ENCODE measurements at regions not wholly inside any gene's neighbourhood (a gene's known extent, or its start where the extent isn't known, plus 50 kb on each side); places are given as distances from the start of the nearest gene placed in this dataset.

DNA sequence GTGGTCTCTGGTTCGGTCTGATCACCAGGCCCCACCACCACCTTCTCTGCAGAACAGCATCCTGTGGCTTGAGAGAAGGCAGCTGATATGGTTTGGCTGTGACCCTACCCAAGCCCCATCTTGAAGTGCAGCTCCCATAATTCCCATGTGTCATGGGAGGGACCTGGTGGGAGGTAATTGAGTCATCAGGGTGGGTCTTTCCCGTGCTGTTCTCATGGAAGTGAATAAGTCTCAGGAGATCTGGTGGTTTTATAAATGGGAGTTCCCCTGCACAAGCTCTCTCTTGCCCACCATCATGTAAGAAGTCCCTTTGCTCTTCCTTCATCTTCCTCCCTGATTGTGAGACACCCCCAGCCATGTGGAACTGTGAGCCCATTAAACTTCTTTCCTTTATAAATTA, 352.3 kb upstream of the CDH5 start (continued):
- TF ChIP-seq, protein P1, sequence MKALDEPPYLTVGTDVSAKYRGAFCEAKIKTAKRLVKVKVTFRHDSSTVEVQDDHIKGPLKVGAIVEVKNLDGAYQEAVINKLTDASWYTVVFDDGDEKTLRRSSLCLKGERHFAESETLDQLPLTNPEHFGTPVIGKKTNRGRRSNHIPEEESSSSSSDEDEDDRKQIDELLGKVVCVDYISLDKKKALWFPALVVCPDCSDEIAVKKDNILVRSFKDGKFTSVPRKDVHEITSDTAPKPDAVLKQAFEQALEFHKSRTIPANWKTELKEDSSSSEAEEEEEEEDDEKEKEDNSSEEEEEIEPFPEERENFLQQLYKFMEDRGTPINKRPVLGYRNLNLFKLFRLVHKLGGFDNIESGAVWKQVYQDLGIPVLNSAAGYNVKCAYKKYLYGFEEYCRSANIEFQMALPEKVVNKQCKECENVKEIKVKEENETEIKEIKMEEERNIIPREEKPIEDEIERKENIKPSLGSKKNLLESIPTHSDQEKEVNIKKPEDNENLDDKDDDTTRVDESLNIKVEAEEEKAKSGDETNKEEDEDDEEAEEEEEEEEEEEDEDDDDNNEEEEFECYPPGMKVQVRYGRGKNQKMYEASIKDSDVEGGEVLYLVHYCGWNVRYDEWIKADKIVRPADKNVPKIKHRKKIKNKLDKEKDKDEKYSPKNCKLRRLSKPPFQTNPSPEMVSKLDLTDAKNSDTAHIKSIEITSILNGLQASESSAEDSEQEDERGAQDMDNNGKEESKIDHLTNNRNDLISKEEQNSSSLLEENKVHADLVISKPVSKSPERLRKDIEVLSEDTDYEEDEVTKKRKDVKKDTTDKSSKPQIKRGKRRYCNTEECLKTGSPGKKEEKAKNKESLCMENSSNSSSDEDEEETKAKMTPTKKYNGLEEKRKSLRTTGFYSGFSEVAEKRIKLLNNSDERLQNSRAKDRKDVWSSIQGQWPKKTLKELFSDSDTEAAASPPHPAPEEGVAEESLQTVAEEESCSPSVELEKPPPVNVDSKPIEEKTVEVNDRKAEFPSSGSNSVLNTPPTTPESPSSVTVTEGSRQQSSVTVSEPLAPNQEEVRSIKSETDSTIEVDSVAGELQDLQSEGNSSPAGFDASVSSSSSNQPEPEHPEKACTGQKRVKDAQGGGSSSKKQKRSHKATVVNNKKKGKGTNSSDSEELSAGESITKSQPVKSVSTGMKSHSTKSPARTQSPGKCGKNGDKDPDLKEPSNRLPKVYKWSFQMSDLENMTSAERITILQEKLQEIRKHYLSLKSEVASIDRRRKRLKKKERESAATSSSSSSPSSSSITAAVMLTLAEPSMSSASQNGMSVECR (CRISPR knock-in tag; IDR thresholded peaks at IDR 0.05; ENCODE audit: borderline replicate concordance) = no peak
- TF ChIP-seq, protein P2, sequence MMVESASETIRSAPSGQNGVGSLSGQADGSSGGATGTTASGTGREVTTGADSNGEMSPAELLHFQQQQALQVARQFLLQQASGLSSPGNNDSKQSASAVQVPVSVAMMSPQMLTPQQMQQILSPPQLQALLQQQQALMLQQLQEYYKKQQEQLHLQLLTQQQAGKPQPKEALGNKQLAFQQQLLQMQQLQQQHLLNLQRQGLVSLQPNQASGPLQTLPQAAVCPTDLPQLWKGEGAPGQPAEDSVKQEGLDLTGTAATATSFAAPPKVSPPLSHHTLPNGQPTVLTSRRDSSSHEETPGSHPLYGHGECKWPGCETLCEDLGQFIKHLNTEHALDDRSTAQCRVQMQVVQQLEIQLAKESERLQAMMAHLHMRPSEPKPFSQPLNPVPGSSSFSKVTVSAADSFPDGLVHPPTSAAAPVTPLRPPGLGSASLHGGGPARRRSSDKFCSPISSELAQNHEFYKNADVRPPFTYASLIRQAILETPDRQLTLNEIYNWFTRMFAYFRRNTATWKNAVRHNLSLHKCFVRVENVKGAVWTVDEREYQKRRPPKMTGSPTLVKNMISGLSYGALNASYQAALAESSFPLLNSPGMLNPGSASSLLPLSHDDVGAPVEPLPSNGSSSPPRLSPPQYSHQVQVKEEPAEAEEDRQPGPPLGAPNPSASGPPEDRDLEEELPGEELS (CRISPR knock-in tag; IDR thresholded peaks at IDR 0.05) = no peak
- TF ChIP-seq ZNF263 (CRISPR knock-in tag; IDR thresholded peaks at IDR 0.05; ENCODE audit: low read depth) = no peak
- TF ChIP-seq, protein P3, sequence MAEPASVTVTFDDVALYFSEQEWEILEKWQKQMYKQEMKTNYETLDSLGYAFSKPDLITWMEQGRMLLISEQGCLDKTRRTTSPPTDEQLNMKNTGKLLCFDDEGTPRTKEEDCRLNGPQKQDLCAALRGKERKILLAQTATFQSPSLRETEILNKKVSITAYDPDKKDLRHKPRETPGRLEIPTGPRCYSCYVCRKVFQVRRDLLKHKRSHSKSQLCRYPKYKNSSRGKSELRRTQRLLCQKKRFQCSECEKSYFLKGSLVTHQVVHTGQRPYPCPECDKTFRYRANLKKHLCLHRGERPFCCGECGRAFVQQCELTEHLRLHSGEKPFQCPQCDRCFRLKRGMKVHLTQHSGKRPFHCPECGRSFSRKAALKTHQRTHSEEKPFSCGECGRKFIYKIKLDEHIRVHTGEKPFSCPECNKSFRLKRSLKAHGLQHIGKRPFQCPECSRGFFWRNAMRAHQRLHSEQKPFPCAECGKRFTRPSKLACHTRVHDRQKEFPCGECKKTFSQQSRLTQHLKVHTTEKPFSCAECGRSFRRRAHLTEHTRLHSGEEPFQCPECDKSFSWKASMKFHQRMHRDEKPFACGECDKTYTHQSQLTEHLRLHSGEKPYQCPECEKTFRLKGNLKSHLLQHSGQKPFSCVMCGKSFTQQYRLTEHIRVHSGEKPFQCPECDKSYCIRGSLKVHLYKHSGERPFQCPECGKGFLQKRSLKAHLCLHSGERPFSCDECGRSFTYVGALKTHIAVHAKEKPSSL (CRISPR knock-in tag; conservative IDR thresholded peaks at IDR 0.05) = no peak
- TF ChIP-seq SOX15 (CRISPR knock-in tag; IDR thresholded peaks at IDR 0.05) = no peak
- TF ChIP-seq, protein P4, sequence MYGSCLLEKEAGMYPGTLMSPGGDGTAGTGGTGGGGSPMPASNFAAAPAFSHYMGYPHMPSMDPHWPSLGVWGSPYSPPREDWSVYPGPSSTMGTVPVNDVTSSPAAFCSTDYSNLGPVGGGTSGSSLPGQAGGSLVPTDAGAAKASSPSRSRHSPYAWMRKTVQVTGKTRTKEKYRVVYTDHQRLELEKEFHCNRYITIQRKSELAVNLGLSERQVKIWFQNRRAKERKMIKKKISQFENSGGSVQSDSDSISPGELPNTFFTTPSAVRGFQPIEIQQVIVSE (CRISPR knock-in tag; IDR thresholded peaks at IDR 0.05; ENCODE audit: borderline replicate concordance) = no peak

DNA sequence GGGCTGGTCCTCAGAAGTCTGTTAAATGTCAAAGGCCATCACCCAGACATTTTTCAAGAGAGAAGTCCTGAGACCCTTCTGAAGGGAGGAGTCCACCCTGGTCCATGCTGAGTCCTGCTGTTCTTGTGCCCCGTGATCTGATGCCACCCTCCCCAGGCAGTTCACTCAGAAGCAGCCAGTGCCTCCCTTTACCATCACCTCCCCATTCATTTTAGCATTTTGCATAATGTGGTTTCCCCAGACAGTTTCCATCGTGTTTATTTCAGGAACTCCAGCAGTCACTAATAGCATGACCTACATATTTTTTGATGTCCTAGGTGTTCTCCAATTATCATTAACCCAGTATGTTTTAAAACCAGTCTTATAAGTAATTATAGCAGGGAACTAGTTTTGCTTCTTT, 353.0 kb upstream of the CDH5 start:
- CTCF ChIA-PET = no interaction called here
- no peaks in the 10 kb centered on the region for H3K36me3 Mint-ChIP-seq
- H3K4me3 Mint-ChIP-seq = no peak overlapping the region
- ATAC-seq (no peak), DNase-seq (ENCODE audit: low spot score) (no peak)
- no peak for TF ChIP-seq TCF7 (CRISPR knock-in tag; IDR thresholded peaks at IDR 0.05; ENCODE audit: low read depth)
- TF ChIP-seq, protein P5, sequence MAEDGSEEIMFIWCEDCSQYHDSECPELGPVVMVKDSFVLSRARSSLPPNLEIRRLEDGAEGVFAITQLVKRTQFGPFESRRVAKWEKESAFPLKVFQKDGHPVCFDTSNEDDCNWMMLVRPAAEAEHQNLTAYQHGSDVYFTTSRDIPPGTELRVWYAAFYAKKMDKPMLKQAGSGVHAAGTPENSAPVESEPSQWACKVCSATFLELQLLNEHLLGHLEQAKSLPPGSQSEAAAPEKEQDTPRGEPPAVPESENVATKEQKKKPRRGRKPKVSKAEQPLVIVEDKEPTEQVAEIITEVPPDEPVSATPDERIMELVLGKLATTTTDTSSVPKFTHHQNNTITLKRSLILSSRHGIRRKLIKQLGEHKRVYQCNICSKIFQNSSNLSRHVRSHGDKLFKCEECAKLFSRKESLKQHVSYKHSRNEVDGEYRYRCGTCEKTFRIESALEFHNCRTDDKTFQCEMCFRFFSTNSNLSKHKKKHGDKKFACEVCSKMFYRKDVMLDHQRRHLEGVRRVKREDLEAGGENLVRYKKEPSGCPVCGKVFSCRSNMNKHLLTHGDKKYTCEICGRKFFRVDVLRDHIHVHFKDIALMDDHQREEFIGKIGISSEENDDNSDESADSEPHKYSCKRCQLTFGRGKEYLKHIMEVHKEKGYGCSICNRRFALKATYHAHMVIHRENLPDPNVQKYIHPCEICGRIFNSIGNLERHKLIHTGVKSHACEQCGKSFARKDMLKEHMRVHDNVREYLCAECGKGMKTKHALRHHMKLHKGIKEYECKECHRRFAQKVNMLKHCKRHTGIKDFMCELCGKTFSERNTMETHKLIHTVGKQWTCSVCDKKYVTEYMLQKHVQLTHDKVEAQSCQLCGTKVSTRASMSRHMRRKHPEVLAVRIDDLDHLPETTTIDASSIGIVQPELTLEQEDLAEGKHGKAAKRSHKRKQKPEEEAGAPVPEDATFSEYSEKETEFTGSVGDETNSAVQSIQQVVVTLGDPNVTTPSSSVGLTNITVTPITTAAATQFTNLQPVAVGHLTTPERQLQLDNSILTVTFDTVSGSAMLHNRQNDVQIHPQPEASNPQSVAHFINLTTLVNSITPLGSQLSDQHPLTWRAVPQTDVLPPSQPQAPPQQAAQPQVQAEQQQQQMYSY (CRISPR knock-in tag; IDR thresholded peaks at IDR 0.05) = no peak
- POLR2A ChIA-PET = no interaction called here
- no peak overlapping the region for H3K27ac Mint-ChIP-seq
- peaks cover 20% of the 10 kb centered on the region for H3K4me1 Mint-ChIP-seq
- H3K9me3 Mint-ChIP-seq = peaks cover 38% of the 10 kb centered on the region
- peaks cover 5% of the 10 kb centered on the region for H3K27me3 Mint-ChIP-seq (ENCODE audit: low read depth)

DNA sequence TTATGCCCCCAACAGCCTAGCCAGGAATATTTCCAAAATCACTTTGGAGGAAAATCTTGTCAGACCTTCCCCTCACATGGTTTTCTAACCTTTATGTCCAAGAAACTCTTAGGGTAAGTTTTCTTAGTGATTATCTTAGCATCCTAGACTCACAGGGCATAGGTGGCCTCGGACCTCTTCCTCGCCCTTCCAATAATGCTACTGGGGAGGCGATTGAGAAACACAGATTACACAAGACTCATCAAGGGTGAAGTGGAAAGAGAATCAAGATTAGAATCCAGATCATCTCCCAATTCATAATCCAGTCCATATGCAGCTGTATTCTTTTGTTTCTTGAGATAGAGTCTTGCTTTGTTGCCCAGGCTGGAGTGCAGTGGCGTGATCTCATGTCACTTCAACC, 358.4 kb upstream of the CDH5 start:
- Mint-ChIP-seq H3K4me1 (peaks cover 32% of the 10 kb centered on the region), H3K36me3 (no peaks in the 10 kb centered on the region), H3K27ac (no peak overlapping the region), H3K4me3 (no peak overlapping the region), H3K9me3 (peaks cover 18% of the 10 kb centered on the region), H3K27me3 (ENCODE audit: low read depth) (peaks cover 8% of the 10 kb centered on the region)
- DNase-seq (ENCODE audit: low spot score) (no peak), ATAC-seq (no peak)
- ChIA-PET POLR2A (no interaction called here), CTCF (interaction anchor here (0.7 to 1.7 kb wide), 2 partner anchors 18 to 263 kb away, joined by 3 to 6 read pairs; no protein-coding TSS in a partner anchor)
- TF ChIP-seq, protein P6, sequence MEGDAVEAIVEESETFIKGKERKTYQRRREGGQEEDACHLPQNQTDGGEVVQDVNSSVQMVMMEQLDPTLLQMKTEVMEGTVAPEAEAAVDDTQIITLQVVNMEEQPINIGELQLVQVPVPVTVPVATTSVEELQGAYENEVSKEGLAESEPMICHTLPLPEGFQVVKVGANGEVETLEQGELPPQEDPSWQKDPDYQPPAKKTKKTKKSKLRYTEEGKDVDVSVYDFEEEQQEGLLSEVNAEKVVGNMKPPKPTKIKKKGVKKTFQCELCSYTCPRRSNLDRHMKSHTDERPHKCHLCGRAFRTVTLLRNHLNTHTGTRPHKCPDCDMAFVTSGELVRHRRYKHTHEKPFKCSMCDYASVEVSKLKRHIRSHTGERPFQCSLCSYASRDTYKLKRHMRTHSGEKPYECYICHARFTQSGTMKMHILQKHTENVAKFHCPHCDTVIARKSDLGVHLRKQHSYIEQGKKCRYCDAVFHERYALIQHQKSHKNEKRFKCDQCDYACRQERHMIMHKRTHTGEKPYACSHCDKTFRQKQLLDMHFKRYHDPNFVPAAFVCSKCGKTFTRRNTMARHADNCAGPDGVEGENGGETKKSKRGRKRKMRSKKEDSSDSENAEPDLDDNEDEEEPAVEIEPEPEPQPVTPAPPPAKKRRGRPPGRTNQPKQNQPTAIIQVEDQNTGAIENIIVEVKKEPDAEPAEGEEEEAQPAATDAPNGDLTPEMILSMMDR (IDR thresholded peaks at IDR 0.05) = no peak
- TF ChIP-seq, protein P1 (CRISPR knock-in tag; IDR thresholded peaks at IDR 0.05; ENCODE audit: borderline replicate concordance) = no peak
- TF ChIP-seq CREM (CRISPR knock-in tag; IDR thresholded peaks at IDR 0.05) = no peak
- TF ChIP-seq SMAD4 (CRISPR knock-in tag; IDR thresholded peaks at IDR 0.05) = no peak
- TF ChIP-seq ZNF396 (CRISPR knock-in tag; IDR thresholded peaks at IDR 0.05; ENCODE audit: borderline replicate concordance) = no peak
- TF ChIP-seq ZNF317 (CRISPR knock-in tag; IDR thresholded peaks at IDR 0.05; ENCODE audit: borderline replicate concordance, low read depth) = no peak

All from WTC11 (cell line).